IPS DF 6.9 (cell line): ENCODE measurements at regions not wholly inside any gene's neighbourhood (a gene's known extent, or its start where the extent isn't known, plus 50 kb on each side); places are given as distances from the start of the nearest gene placed in this dataset.

Experiments used
- DNase-seq: peaks from one replicate; pipeline ENCODE4 v3.0.0-alpha.2; 2013; ENCODE audit warnings: low read depth, low spot score
- H3K27ac ChIP-seq: one replicate; pipeline ENCODE4 v1.5.1; 2013; ENCODE audit warnings: low read length, control low read depth
- H3K27me3 ChIP-seq: 2 replicates; pipeline ENCODE4 v1.6.1; 2013; ENCODE audit warnings: mild to moderate bottlenecking, low read length; ENCODE audit not compliant: control insufficient read depth, insufficient read depth
- H3K36me3 ChIP-seq: 2 replicates; pipeline ENCODE4 v1.6.1; 2013; ENCODE audit warnings: low read length; ENCODE audit not compliant: control insufficient read depth, insufficient read depth
- H3K4me1 ChIP-seq: 2 replicates; pipeline ENCODE4 v1.6.1; 2013; ENCODE audit warnings: low read length; ENCODE audit not compliant: control insufficient read depth, insufficient read depth
- H3K4me3 ChIP-seq: 2 replicates; pipeline ENCODE4 v1.5.1; 2013; ENCODE audit warnings: mild to moderate bottlenecking, low read length
- H3K9me3 ChIP-seq: 2 replicates; pipeline ENCODE4 v1.6.1; 2013; ENCODE audit warnings: low read length, inconsistent platforms; ENCODE audit not compliant: control insufficient read depth, insufficient read depth
- WGBS: extraction: QIAGEN DNeasy Blood & Tissue Kit; methylation state at CpG from one replicate; pipeline ENCODE4 v1.1.7; 2013; ENCODE audit warnings: mixed read lengths, missing lambda C conversion rate; ENCODE audit not compliant: insufficient read length, insufficient coverage; 5-methylcytosine and 5-hydroxymethylcytosine counted together

GRCh38 chr14:29148221-29148620, 381.6 kb downstream of the FOXG1 start:
- Histone ChIP-seq H3K27me3 (no peaks in the 10 kb centered on the region), H3K36me3 (no peaks in the 10 kb centered on the region), H3K9me3 (no peaks in the 10 kb centered on the region), H3K27ac (no peak overlapping the region), H3K4me1 (no peaks in the 10 kb centered on the region), H3K4me3 (no peak overlapping the region)
- DNase-seq = no peak
- WGBS = no CpG with 5 or more reads among the region's 2 CpGs

DNA sequence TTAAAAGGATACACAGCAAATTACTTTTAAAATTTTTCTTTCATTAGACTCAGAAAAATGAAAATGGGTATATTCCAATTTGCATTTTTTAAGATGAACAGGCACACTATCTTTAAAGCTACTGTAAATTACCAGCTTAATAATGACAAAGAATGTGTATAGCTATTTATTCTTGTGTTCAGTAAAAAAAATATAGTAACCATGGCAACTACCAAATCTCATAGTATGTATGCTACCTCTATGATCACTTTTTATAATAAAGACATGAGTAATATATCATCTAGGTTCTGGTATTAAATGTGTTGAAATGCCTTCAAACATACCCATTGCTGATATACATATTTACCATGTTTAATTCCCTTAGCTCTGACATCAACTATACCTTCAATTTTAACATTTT, 383.2 kb downstream of the FOXG1 start:
- Histone ChIP-seq H3K4me1 (no peaks in the 10 kb centered on the region), H3K4me3 (no peak overlapping the region), H3K9me3 (no peaks in the 10 kb centered on the region), H3K36me3 (no peaks in the 10 kb centered on the region), H3K27ac (no peak overlapping the region), H3K27me3 (no peaks in the 10 kb centered on the region)
- DNase-seq = no peak

DNA sequence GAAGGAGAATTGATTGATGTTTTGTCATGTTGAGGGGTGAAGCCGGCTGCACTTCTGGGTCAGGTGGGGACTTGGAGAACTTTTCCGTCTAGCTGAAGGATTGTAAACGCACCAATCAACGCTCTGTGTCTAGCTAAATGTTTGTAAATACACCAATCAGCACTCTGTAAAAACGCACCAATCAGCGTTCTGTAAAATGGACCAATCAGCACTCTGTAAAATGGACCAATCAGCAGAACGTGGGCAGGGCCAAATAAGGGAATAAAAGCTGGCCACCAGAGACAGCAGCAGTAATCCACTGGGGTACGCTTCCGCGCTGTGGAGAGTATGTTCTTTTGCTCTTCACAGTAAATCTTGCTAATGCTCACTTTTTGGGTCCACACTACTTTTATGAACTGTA, 384.1 kb downstream of the FOXG1 start:
- H3K27me3 ChIP-seq = no peaks in the 10 kb centered on the region
- no peak overlapping the region for H3K4me3 ChIP-seq
- H3K9me3 ChIP-seq = no peaks in the 10 kb centered on the region
- no CpG with 5 or more reads among the region's 10 CpGs for WGBS
- H3K27ac ChIP-seq = no peak overlapping the region
- no peak for DNase-seq
- no peaks in the 10 kb centered on the region for H3K36me3 ChIP-seq
- no peaks in the 10 kb centered on the region for H3K4me1 ChIP-seq

- no peaks in the 10 kb centered on the region for H3K36me3 ChIP-seq
- no peaks in the 10 kb centered on the region for H3K9me3 ChIP-seq
- H3K27me3 ChIP-seq = no peaks in the 10 kb centered on the region
These were observed 389.5 kb downstream of the FOXG1 start for GRCh38 chr14:29156096-29156495.

DNA sequence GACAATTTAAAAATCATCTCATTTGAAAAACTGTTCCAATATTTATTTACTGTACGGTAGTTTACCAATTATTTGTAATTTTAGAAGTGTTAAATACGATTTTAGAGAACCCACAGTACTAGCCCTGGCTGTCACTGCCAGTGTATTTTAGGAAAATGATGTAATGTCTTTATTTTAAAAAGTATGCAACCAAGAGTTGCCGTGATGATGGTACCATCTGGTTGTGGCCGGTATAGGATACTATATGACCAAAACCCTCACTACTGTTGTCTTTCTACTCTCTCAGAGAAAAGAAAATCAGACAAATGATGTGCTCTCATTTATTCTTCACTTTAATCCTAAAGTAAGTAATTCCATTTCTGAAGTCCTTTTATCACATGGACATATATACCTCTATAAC, 395.0 kb downstream of the FOXG1 start:
- Histone ChIP-seq H3K9me3 (no peaks in the 10 kb centered on the region), H3K27me3 (no peaks in the 10 kb centered on the region), H3K4me3 (no peak overlapping the region), H3K4me1 (no peaks in the 10 kb centered on the region), H3K36me3 (no peaks in the 10 kb centered on the region), H3K27ac (no peak overlapping the region)
- no CpG with 5 or more reads among the region's 4 CpGs for WGBS
- no peak for DNase-seq

More at GRCh38 chr14:29156096-29156495, 389.5 kb downstream of the FOXG1 start:
- Histone ChIP-seq H3K4me1 (no peaks in the 10 kb centered on the region), H3K27ac (no peak overlapping the region), H3K4me3 (no peak overlapping the region)
- no peak for DNase-seq

DNA sequence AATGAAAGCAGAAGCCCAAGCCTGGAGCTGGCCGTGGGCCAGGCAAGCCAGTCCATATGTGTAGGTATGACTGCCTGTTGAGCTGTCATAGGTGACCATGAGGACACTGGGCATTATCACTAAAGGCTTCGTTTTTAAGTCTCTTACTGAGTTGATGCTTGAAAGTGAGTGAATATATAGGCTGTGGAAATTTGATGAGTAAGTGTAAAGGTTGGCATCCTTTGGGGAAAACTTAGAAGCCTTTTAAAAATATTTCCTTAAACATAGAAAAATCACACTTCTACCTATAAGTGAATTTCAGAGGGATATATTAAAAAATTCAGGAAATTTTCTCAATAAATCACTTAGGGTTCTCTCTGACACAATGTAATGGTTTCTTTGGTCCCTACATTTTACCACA, 396.5 kb downstream of the FOXG1 start:
- Histone ChIP-seq H3K27ac (no peak overlapping the region), H3K4me1 (no peaks in the 10 kb centered on the region), H3K27me3 (no peaks in the 10 kb centered on the region), H3K9me3 (no peaks in the 10 kb centered on the region), H3K36me3 (no peaks in the 10 kb centered on the region), H3K4me3 (no peak overlapping the region)
- no peak for DNase-seq
- no CpG with 5 or more reads among the region's 2 CpGs for WGBS

GRCh38 chr14:29165431-29165830, 398.8 kb downstream of the FOXG1 start:
- H3K27me3 ChIP-seq = no peaks in the 10 kb centered on the region
- H3K9me3 ChIP-seq = no peaks in the 10 kb centered on the region
- DNase-seq = no peak
- H3K27ac ChIP-seq = no peak overlapping the region
- H3K36me3 ChIP-seq = no peaks in the 10 kb centered on the region
- WGBS = no CpG with 5 or more reads among the region's 1 CpG
- H3K4me1 ChIP-seq = no peaks in the 10 kb centered on the region
- H3K4me3 ChIP-seq = no peak overlapping the region

DNA sequence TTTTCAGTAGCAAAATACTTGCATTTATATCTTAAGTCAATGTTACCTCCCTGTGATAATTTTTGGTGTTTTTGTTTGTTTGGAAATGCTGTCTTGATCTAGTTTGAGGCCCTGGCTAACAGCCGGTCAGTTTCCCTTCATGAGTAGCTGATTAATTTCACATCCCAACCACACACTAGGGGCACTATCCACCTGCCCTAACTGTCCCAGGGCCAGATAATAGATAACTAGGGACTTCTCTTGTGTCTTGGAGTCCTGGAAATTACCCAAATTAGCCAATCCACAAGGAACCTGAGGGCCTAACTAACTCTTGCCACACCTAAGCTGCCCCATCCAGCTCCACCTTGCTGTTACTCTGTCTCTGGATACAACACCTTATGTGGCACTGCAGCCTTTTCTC, 399.9 kb downstream of the FOXG1 start:
- Histone ChIP-seq H3K4me3 (no peak overlapping the region), H3K4me1 (no peaks in the 10 kb centered on the region), H3K36me3 (no peaks in the 10 kb centered on the region), H3K27me3 (no peaks in the 10 kb centered on the region), H3K9me3 (no peaks in the 10 kb centered on the region), H3K27ac (no peak overlapping the region)
- WGBS = no CpG with 5 or more reads among the region's 1 CpG
- DNase-seq = no peak

GRCh38 chr14:29168149-29168548, 401.6 kb downstream of the FOXG1 start:
- DNase-seq = no peak
- no peaks in the 10 kb centered on the region for H3K4me1 ChIP-seq
- H3K27me3 ChIP-seq = no peaks in the 10 kb centered on the region
- H3K36me3 ChIP-seq = no peaks in the 10 kb centered on the region
- no peaks in the 10 kb centered on the region for H3K9me3 ChIP-seq
- no peak overlapping the region for H3K4me3 ChIP-seq
- H3K27ac ChIP-seq = no peak overlapping the region
- no CpG with 5 or more reads among the region's 7 CpGs for WGBS

- Histone ChIP-seq H3K4me3 (no peak overlapping the region), H3K4me1 (no peaks in the 10 kb centered on the region), H3K27me3 (no peaks in the 10 kb centered on the region), H3K36me3 (no peaks in the 10 kb centered on the region), H3K27ac (no peak overlapping the region), H3K9me3 (no peaks in the 10 kb centered on the region)
- DNase-seq = no peak
- WGBS = no CpG with 5 or more reads among the region's 5 CpGs
These were observed 402.8 kb downstream of the FOXG1 start for GRCh38 chr14:29169408-29169807.

GRCh38 chr14:29175706-29176105, 409.1 kb downstream of the FOXG1 start:
- no CpG with 5 or more reads among the region's 2 CpGs for WGBS
- H3K27me3 ChIP-seq = no peaks in the 10 kb centered on the region
- H3K4me1 ChIP-seq = no peaks in the 10 kb centered on the region
- no peaks in the 10 kb centered on the region for H3K9me3 ChIP-seq
- no peak overlapping the region for H3K4me3 ChIP-seq
- no peak for DNase-seq
- H3K27ac ChIP-seq = no peak overlapping the region
- no peaks in the 10 kb centered on the region for H3K36me3 ChIP-seq
